ENCODE measurements at regions not wholly inside any gene's neighbourhood (a gene's known extent, or its start where the extent isn't known, plus 50 kb on each side); places are given as distances from the start of the nearest gene placed in this dataset.

- TF ChIP-seq DNMT1 (CRISPR knock-in tag; IDR thresholded peaks at IDR 0.05) (no peak), ZBTB21 (CRISPR knock-in tag; IDR thresholded peaks at IDR 0.05) (no peak), STAT6 (CRISPR knock-in tag; IDR thresholded peaks at IDR 0.05; ENCODE audit: borderline replicate concordance) (no peak), ZNF230 (CRISPR knock-in tag; IDR thresholded peaks at IDR 0.05) (no peak), POLR2G (IDR thresholded peaks at IDR 0.05; ENCODE audit: low read depth, low read length) (no peak), ZNF512 (CRISPR knock-in tag; IDR thresholded peaks at IDR 0.05) (no peak), TERF1 (CRISPR knock-in tag; IDR thresholded peaks at IDR 0.05) (no peak), SMARCE1 (IDR thresholded peaks at IDR 0.05; ENCODE audit: borderline replicate concordance) (no peak)
- in situ Hi-C loops (cut with HindIII; ENCODE audit: extremely low pct_ligation_motif_present, low pct_unique_long_range_greater_than_20kb) = no loop called here
- no peaks in the 10 kb centered on the region for H3K4me1 ChIP-seq (ENCODE audit: insufficient read depth, low read length)
- H3K4me3 ChIP-seq (replicated peaks in 1 of 3; ENCODE audit: insufficient read depth in 1 of 3, low read depth in 2 of 3, low read length in 3 of 3) = no peak overlapping the region
- ATAC-seq = no peak
- ChIA-PET POLR2A (no interaction called here), CTCF (ENCODE audit: low intra/inter-chr PET ratio, low total read pairs) (no interaction called here)
- no peaks in the 10 kb centered on the region for H3K9me3 ChIP-seq (ENCODE audit: low read length)
- H3K27ac ChIP-seq (ENCODE audit: extremely low read length, insufficient read depth, low read length) = no peak overlapping the region
- H3K4me2 ChIP-seq (ENCODE audit: low read depth, low read length) = no peak overlapping the region
- H3K79me2 ChIP-seq (ENCODE audit: insufficient read depth, low read length) = no peaks in the 10 kb centered on the region
- H3K36me3 ChIP-seq (replicated peaks in 1 of 2; ENCODE audit: control insufficient read depth in 1 of 2, insufficient read depth in 2 of 2, low read length in 2 of 2) = no peaks in the 10 kb centered on the region
- DNase-seq (ENCODE audit: low spot score) = no peak
- intact Hi-C loops (cut with micrococcal nuclease; ENCODE audit: unreplicated experiment) = no loop called here
- H3K27me3 ChIP-seq (ENCODE audit: control insufficient read depth in 1 of 2, insufficient read depth in 2 of 2, low read length in 2 of 2) = no peaks in the 10 kb centered on the region; a peak in 1 of 5 replicates
- no peak overlapping the region for H2AFZ ChIP-seq (ENCODE audit: low read length)
- WGBS (ENCODE audit: low lambda C conversion rate) = 0% methylated on average over 3 of the region's 3 CpGs
- no peak overlapping the region for H3K9ac ChIP-seq (ENCODE audit: insufficient read depth, low read depth, low read length)
- H4K20me1 ChIP-seq (ENCODE audit: insufficient read depth, low read length) = no peaks in the 10 kb centered on the region
- FAIRE-seq = no peak
- no TSS peak for BruUV-seq (replicated peaks)
These were observed 143.1 kb downstream of the HLX start for GRCh38 chr1:221022331-221022730.

Data from HepG2 (cell line).